ENCODE measurements at regions not wholly inside any gene's neighbourhood (a gene's known extent, or its start where the extent isn't known, plus 50 kb on each side); places are given as distances from the start of the nearest gene placed in this dataset.

GRCh38 chr4:126856906-126857305, 775.9 kb upstream of the INTU start:
- H3K4me2 ChIP-seq (ENCODE audit: insufficient read depth, low read length): no peak overlapping the region
- no peaks in the 10 kb centered on the region for H3K79me2 ChIP-seq (ENCODE audit: control insufficient read depth, insufficient read depth, low read length)
- ChIA-PET POLR2A (no interaction called here), CTCF (no interaction called here)
- no peaks in the 10 kb centered on the region for H3K36me3 ChIP-seq (ENCODE audit: control insufficient read depth in 2 of 2, extremely low read depth in 1 of 2, insufficient read depth in 2 of 2, low read length in 2 of 2)
- no peaks in the 10 kb centered on the region for H3K27me3 ChIP-seq (ENCODE audit: control insufficient read depth in 2 of 2, insufficient read depth in 2 of 2, low read length in 2 of 2)
- no peaks in the 10 kb centered on the region for H4K20me1 ChIP-seq (replicated peaks; ENCODE audit: control insufficient read depth, extremely low read depth, insufficient read depth, low read length)
- no peak overlapping the region for H3K9ac ChIP-seq (replicated peaks; ENCODE audit: extremely low read depth, insufficient read depth, low read length)
- dilution Hi-C loops (cut with MboI; ENCODE audit: extremely low pct_ligation_motif_present, low sequenced_read_pairs) (no loop called here), intact Hi-C loops (cut with micrococcal nuclease) (loop anchor here (10.0 kb wide), 1 partner anchor 1542 kb away; the partner anchor contains the start of gene FAT4)
- no peaks in the 10 kb centered on the region for H3K9me3 ChIP-seq (replicated peaks; ENCODE audit: control insufficient read depth, insufficient read depth, low read length)
- no peaks in the 10 kb centered on the region for H3K4me1 ChIP-seq (ENCODE audit: control insufficient read depth, extremely low read depth, insufficient read depth, low read length)
- TF ChIP-seq EZH2 (IDR thresholded peaks at IDR 0.05; ENCODE audit: borderline replicate concordance, low read depth, low read length, severe bottlenecking): no peak
- TF ChIP-seq POLR2A (IDR thresholded peaks at IDR 0.05; ENCODE audit: low read depth, low read length): no peak
- no peak for TF ChIP-seq POLR2AphosphoS5 (IDR thresholded peaks at IDR 0.05; ENCODE audit: insufficient read depth, low read depth, low read length)
- no peak for TF ChIP-seq MAX (IDR thresholded peaks at IDR 0.05; ENCODE audit: insufficient read depth, insufficient read length)
- TF ChIP-seq GATA2 (IDR thresholded peaks at IDR 0.05; ENCODE audit: insufficient read depth, insufficient read length, low read depth, low read length): no peak
- TF ChIP-seq FOS (IDR thresholded peaks at IDR 0.05; ENCODE audit: borderline replicate concordance, insufficient read depth, low read length): no peak
- TF ChIP-seq CTCF (IDR thresholded peaks at IDR 0.05; ENCODE audit: extremely low read depth in 1 of 2, insufficient read depth in 1 of 2, low read depth in 1 of 2, low read length in 2 of 2): no peak
- TF ChIP-seq MYC (IDR thresholded peaks at IDR 0.05; ENCODE audit: low read depth, low read length): no peak
- TF ChIP-seq JUN (IDR thresholded peaks at IDR 0.05; ENCODE audit: borderline replicate concordance, insufficient read depth, insufficient read length, low read depth): no peak
- H3K4me3 ChIP-seq (replicated peaks in 1 of 3; ENCODE audit: insufficient read depth in 1 of 3, low read depth in 1 of 3, low read length in 3 of 3): no peak overlapping the region
- H3K27ac ChIP-seq (ENCODE audit: insufficient read depth, low read depth, low read length): no peak overlapping the region
- no peaks in the 10 kb centered on the region for H3K9me1 ChIP-seq (replicated peaks; ENCODE audit: control insufficient read depth, extremely low read depth, insufficient read depth, low read length)
- no peak overlapping the region for H2AFZ ChIP-seq (ENCODE audit: low read depth, low read length)
- FAIRE-seq (no peak), DNase-seq (ENCODE audit: low read depth, low spot score) (no peak)
- BruUV-seq (replicated peaks): no TSS peak
